Nephron progenitor cell (in vitro differentiated cells): ENCODE measurements at regions not wholly inside any gene's neighbourhood (a gene's known extent, or its start where the extent isn't known, plus 50 kb on each side); places are given as distances from the start of the nearest gene placed in this dataset.

Source experiments
- DNase-seq: peaks from one replicate; pipeline ENCODE4 v3.0.0; 2021
- H3K27ac Mint-ChIP-seq: 2 replicates; pipeline ENCODE4 v1.8.0; 2021; ENCODE audit warnings: mild to moderate bottlenecking, moderate library complexity, mixed read lengths
- H3K27me3 Mint-ChIP-seq: 2 replicates; pipeline ENCODE4 v1.8.0; 2021; ENCODE audit warnings: mild to moderate bottlenecking, low read depth, mixed read lengths; ENCODE audit not compliant: poor library complexity
- H3K36me3 Mint-ChIP-seq: 2 replicates; pipeline ENCODE4 v1.8.0; 2021; ENCODE audit warnings: low read depth, mixed read lengths
- H3K4me1 Mint-ChIP-seq: 2 replicates; pipeline ENCODE4 v1.8.0; 2021; ENCODE audit warnings: mixed read lengths
- H3K4me3 Mint-ChIP-seq: 2 replicates; pipeline ENCODE4 v1.8.0; 2021; ENCODE audit warnings: mild to moderate bottlenecking, moderate library complexity, mixed read lengths
- H3K9me3 Mint-ChIP-seq: 2 replicates; pipeline ENCODE4 v1.8.0; 2021; ENCODE audit warnings: mild to moderate bottlenecking, moderate library complexity, mixed read lengths
- TF ChIP-seq, protein P1 (sequence below): fragments of 200-600 bp; sonication (generic); IDR thresholded peaks from 2 replicates; pipeline ENCODE4 v1.5.0; 2021; ENCODE audit warnings: antibody characterized with exemption

DNA sequence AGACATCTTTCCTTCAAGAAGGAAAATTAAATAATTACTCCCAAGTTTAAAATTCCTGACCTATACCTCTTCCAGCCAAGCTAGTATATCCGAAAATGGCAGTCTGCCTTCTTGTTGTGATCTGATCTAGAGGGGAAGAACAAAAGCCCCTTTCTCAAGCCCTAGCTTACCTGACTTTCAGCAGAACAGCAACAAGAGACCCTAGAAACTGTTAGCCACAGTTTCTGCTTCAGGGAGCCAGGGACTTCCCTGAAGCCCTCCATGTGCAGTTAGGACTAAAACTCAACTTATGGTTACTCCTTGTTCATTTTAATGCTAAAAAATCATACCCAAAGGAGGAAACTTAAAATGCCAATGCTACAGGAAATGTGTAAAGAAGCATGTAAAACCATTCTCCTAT is 366.7 kb upstream of the CTNND2 start:
- H3K4me3 Mint-ChIP-seq = no peak overlapping the region
- no peak for DNase-seq
- no peaks in the 10 kb centered on the region for H3K36me3 Mint-ChIP-seq
- no peaks in the 10 kb centered on the region for H3K27me3 Mint-ChIP-seq
- H3K27ac Mint-ChIP-seq = no peak overlapping the region
- no peaks in the 10 kb centered on the region for H3K9me3 Mint-ChIP-seq
- peaks cover 8% of the 10 kb centered on the region for H3K4me1 Mint-ChIP-seq
- TF ChIP-seq, protein P1, sequence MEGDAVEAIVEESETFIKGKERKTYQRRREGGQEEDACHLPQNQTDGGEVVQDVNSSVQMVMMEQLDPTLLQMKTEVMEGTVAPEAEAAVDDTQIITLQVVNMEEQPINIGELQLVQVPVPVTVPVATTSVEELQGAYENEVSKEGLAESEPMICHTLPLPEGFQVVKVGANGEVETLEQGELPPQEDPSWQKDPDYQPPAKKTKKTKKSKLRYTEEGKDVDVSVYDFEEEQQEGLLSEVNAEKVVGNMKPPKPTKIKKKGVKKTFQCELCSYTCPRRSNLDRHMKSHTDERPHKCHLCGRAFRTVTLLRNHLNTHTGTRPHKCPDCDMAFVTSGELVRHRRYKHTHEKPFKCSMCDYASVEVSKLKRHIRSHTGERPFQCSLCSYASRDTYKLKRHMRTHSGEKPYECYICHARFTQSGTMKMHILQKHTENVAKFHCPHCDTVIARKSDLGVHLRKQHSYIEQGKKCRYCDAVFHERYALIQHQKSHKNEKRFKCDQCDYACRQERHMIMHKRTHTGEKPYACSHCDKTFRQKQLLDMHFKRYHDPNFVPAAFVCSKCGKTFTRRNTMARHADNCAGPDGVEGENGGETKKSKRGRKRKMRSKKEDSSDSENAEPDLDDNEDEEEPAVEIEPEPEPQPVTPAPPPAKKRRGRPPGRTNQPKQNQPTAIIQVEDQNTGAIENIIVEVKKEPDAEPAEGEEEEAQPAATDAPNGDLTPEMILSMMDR = no peak

DNA sequence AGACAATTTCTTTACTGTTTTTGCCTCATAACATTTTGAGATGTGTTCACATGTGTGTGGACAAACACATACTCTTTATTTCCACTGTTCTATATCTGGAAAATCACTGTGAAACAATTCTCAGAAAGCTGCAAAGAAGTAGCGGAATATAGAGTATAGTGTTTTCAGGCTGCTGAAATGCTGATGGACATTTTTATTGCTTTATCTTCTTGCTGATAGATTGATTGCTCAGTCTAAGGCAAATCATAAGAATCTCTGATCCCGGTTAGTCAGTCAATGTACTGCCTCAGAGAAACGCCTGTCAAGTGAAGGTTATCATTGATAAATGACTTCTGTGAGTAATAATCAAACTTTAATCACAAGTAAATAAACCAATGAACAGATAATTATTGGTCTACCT is 364.9 kb upstream of the CTNND2 start:
- Mint-ChIP-seq H3K9me3 (no peaks in the 10 kb centered on the region), H3K27ac (no peak overlapping the region)
- TF ChIP-seq, protein P1 = no peak

DNA sequence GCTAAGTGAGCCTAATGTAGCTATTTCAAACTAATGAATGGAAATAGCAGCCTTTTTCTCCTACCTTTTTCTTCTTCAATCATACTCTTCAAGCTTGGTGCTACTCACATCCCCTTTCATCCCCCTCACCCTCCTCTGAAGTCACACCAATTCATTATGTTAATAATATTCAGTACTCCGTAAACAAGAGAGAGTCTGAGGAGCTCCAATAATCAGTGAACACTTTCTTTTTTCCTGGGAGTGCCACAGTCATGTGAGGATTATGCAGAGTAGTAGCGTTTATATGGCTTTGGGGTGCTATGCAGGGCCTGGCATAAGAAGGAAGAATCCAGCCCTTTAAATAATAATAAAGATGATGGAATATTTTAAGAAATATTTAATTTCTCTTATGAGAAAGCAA is 354.3 kb upstream of the CTNND2 start:
- H3K4me1 Mint-ChIP-seq = no peaks in the 10 kb centered on the region
- peaks cover 4% of the 10 kb centered on the region for H3K27me3 Mint-ChIP-seq
- H3K36me3 Mint-ChIP-seq = no peaks in the 10 kb centered on the region
- no peak for DNase-seq
- no peak overlapping the region for H3K27ac Mint-ChIP-seq
- H3K4me3 Mint-ChIP-seq = no peak overlapping the region
- TF ChIP-seq, protein P1 = no peak
- H3K9me3 Mint-ChIP-seq = peaks cover 8% of the 10 kb centered on the region

More for the DNA sequence above, 364.9 kb upstream of the CTNND2 start:
- peaks cover 8% of the 10 kb centered on the region for H3K4me1 Mint-ChIP-seq
- DNase-seq = no peak
- no peak overlapping the region for H3K4me3 Mint-ChIP-seq
- H3K36me3 Mint-ChIP-seq = no peaks in the 10 kb centered on the region
- no peaks in the 10 kb centered on the region for H3K27me3 Mint-ChIP-seq

DNA sequence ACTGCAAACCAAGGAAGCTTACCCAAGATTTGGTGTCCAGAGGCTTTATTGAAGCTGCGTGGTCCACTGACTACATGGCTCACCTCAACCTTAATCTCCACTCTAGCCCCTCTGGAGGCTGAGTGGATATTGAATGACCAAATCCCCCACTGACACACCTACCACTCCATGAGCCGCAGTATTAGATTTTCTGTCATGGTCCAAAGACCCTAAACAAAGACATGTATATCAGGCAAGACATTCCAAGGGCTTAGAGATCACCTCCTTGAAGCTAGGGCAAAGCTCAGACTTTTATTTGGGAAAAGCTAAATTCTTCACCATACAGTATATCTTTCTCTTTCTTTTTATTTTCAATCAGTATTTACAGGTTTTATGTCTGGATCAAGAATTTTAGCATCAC is 346.2 kb upstream of the CTNND2 start:
- no peak overlapping the region for H3K4me3 Mint-ChIP-seq
- no peaks in the 10 kb centered on the region for H3K4me1 Mint-ChIP-seq
- H3K27ac Mint-ChIP-seq = no peak overlapping the region
- no peak for DNase-seq
- H3K27me3 Mint-ChIP-seq = no peaks in the 10 kb centered on the region
- TF ChIP-seq, protein P1 = no peak
- H3K9me3 Mint-ChIP-seq = no peaks in the 10 kb centered on the region
- no peaks in the 10 kb centered on the region for H3K36me3 Mint-ChIP-seq

DNA sequence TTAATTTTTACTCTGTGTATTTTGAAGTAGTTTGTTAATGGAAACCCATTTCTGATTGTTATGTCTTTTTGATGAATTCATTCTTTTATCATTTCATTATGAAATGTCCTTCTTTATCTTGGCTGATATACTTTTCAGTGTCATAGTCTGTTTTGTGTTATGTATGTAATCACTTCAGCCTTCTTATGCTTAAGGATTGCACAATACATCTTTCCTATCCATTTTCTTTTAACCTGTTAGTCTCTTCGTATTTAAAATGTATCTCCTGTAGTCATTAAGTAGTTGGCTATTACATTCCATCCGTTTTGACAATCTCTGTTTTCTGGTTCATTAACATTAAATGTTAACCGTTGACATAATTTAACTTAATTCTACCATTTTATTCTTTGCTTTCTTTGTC is 344.6 kb upstream of the CTNND2 start:
- Mint-ChIP-seq H3K27ac (no peak overlapping the region), H3K27me3 (no peaks in the 10 kb centered on the region), H3K9me3 (no peaks in the 10 kb centered on the region), H3K36me3 (no peaks in the 10 kb centered on the region), H3K4me1 (no peaks in the 10 kb centered on the region), H3K4me3 (no peak overlapping the region)
- no peak for DNase-seq
- TF ChIP-seq, protein P1 = no peak

DNA sequence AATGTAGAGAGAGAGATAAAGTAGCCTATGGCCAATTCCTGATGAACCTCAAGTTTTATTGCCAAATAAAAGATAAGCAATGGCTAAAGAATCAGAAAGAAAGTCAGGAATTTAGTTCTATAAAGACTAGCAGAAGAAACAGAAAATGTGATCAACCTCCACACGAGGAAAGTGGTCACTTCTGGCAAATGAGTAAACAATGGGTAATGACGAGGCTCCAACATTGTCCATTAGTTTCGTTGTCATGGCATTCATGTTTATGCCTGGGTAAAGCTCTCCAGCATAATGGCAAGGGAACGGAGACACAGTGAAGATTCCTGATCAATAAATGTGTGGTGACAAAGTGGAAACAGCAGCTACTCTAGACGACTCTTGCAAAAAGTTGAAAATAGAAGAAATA is 341.8 kb upstream of the CTNND2 start:
- TF ChIP-seq, protein P1 = no peak
- no peaks in the 10 kb centered on the region for H3K36me3 Mint-ChIP-seq
- no peak for DNase-seq
- H3K4me3 Mint-ChIP-seq = no peak overlapping the region
- no peaks in the 10 kb centered on the region for H3K27me3 Mint-ChIP-seq
- H3K4me1 Mint-ChIP-seq = no peaks in the 10 kb centered on the region
- H3K9me3 Mint-ChIP-seq = no peaks in the 10 kb centered on the region
- H3K27ac Mint-ChIP-seq = no peak overlapping the region
